Naive thymus-derived CD8-positive, alpha-beta T cell (primary cell): ENCODE measurements at regions not wholly inside any gene's neighbourhood (a gene's known extent, or its start where the extent isn't known, plus 50 kb on each side); places are given as distances from the start of the nearest gene placed in this dataset.

Experiments used
- ATAC-seq, 2 donors: fragments of 150-1000 bp; cut with Tn5 transposase in 1 of 2; sonication (Bioruptor Pico), chemical (Tn5 transposase) in 1 of 2; 1 replicate in 1 of 2; 2 replicates in 1 of 2; pipeline ENCODE4 v1.10.0; 2021; ENCODE audit warnings: mild to moderate bottlenecking in 2 of 2, moderate library complexity in 2 of 2
- POLR2A ChIA-PET: fragments of 350-600 bp; sonication (Branson Sonifier 250); formaldehyde crosslinking; loops from one replicate; lab custom pipeline; 2021; ENCODE audit warnings: antibody characterized with exemption; lab: Charles Lee
- DNase-seq, 10 donors: peaks; one replicate each; pipeline versions ENCODE4 v3.0.0 to v3.0.0-alpha.2; 2020 to 2022
- H3K27ac Mint-ChIP-seq, 10 donors: one replicate each; pipeline ENCODE4 v1.8.0; 2020 to 2022; ENCODE audit warnings: mild to moderate bottlenecking in 10 of 10, mixed read lengths in 10 of 10, moderate library complexity in 4 of 10, inconsistent platforms in 1 of 10
- H3K27me3 Mint-ChIP-seq, 5 donors: one replicate each; pipeline ENCODE4 v1.8.0; 2021 to 2022; ENCODE audit warnings: mixed read lengths in 5 of 5
- H3K36me3 Mint-ChIP-seq, 3 donors: one replicate each; pipeline ENCODE4 v1.8.0; 2020 to 2022; ENCODE audit warnings: mixed read lengths in 3 of 3, mild to moderate bottlenecking in 2 of 3, inconsistent platforms in 1 of 3
- H3K4me1 Mint-ChIP-seq, 4 donors: one replicate each; pipeline ENCODE4 v1.8.0; 2021 to 2022; ENCODE audit warnings: mixed read lengths in 4 of 4
- H3K4me3 Mint-ChIP-seq, 10 donors: one replicate each; pipeline ENCODE4 v1.8.0; 2020 to 2022; ENCODE audit warnings: mild to moderate bottlenecking in 10 of 10, mixed read lengths in 10 of 10, moderate library complexity in 6 of 10, inconsistent platforms in 1 of 10
- H3K9me3 Mint-ChIP-seq, 9 donors: one replicate each; pipeline ENCODE4 v1.8.0; 2020 to 2022; ENCODE audit warnings: mixed read lengths in 9 of 9, mild to moderate bottlenecking in 3 of 9, inconsistent platforms in 1 of 9, moderate library complexity in 1 of 9

DNA sequence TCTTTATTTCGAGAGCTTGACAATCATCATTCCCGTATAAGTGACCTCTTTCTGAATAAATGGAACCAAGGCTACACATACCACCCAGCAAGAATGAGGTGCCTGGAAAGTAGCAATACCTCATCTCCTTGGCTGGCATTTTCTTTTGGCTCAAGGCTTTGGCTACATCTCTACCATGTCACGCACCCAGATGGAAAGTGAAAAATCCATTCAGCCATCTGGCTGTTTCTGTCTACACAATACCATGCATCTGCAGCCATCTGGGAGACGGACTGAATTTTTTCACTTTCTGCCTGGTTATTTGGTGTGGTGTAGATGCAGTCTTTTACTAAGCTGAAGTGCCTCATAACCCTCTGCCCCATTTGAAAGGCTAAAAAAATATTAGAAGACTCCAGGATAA is 566.9 kb downstream of the BCL11A start:
- no peak for ATAC-seq
- Mint-ChIP-seq H3K9me3 (no peaks in the 10 kb centered on the region), H3K27me3 (no peaks in the 10 kb centered on the region), H3K4me1 (no peaks in the 10 kb centered on the region), H3K36me3 (no peaks in the 10 kb centered on the region), H3K27ac (no peak overlapping the region), H3K4me3 (no peak overlapping the region)
- POLR2A ChIA-PET = no interaction called here
- no peak for DNase-seq

DNA sequence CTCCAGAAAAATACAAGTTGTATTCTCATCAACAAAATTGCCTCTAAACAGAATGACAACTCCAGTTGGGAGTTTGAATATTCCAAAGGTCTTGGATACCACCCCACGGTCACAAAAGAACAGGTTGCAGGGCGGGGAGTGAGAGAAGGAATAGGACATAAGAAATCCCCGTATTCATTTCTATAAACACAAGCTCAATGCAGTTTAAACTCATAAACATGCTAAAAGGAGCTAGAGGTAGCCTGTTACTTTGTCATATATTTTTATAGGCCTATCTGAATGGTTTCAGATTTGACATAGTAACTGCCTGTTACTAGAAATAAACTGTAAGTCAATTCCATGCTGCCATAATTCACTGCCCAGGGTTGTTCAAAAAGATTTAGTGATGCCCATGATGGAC is 567.5 kb downstream of the BCL11A start:
- no peak overlapping the region for H3K27ac Mint-ChIP-seq
- ATAC-seq (no peak), DNase-seq (no peak)
- no peaks in the 10 kb centered on the region for H3K4me1 Mint-ChIP-seq
- H3K9me3 Mint-ChIP-seq = peaks cover 0 to under 1% (median 0%) of the 10 kb centered on the region in 9 donors
- H3K4me3 Mint-ChIP-seq = no peak overlapping the region
- no peaks in the 10 kb centered on the region for H3K27me3 Mint-ChIP-seq
- POLR2A ChIA-PET = no interaction called here
- H3K36me3 Mint-ChIP-seq = no peaks in the 10 kb centered on the region

DNA sequence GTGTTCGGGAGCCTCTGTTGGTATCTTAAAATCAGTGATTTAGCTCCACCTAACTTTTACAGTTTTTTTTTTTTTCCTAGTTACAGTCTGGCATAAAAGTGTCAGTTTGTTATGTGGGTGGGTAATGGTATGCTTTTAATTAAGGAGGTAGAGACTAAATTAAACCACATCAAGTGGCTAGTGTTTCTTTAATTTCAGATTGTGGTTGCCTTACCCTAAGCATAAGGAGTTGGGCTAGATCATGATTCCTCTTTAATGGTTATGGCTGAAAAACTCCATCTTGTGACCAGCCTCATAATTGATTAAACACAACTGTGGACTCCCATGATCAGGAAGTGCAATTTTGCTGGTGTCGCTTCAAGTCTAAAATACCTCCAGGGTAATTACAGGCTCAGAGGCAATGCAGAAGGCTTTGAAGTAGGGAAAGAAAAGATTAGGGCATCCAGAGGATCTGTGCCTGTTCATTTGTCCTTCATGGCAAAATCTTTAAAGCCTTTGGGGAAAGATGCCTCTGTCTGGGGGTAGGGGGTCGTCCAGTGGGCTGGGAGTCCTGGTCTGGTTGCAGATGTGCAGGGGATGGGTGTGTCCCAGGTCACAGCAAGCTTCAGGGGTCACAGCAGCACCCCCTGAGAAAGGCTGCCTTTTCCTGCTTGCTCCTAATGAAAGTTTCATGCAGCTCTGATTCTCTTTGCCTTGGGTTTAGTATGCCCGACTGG is 579.2 kb downstream of the BCL11A start:
- no peaks in the 10 kb centered on the region for H3K9me3 Mint-ChIP-seq

DNA sequence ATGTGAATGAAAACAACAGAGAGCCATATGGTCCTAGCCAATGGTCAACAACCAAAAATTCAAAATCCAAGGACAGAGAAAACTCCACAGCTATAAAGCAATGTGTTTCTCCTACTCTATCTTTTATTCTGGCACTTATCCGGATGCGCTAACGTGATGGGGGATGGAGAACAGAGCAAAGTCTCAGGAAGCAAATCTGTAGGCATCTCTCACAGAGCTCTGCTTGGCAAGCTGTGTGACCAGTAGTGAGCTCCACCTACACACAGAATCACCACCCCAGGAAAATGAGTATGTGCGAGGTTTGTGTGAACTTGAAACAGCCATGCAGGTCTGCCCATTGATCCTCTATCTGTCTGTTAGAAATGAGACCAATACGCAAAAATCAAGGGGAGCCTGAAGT is 584.3 kb downstream of the BCL11A start:
- H3K4me3 Mint-ChIP-seq = no peak overlapping the region
- no peak overlapping the region for H3K27ac Mint-ChIP-seq
- ATAC-seq (no peak), DNase-seq (no peak)
- POLR2A ChIA-PET = no interaction called here
- no peaks in the 10 kb centered on the region for H3K27me3 Mint-ChIP-seq
- H3K36me3 Mint-ChIP-seq = no peaks in the 10 kb centered on the region
- peaks cover 4 to 8% (median 6%) of the 10 kb centered on the region in 4 donors for H3K4me1 Mint-ChIP-seq
- no peaks in the 10 kb centered on the region for H3K9me3 Mint-ChIP-seq

More for the DNA sequence above, 579.2 kb downstream of the BCL11A start:
- H3K36me3 Mint-ChIP-seq = no peaks in the 10 kb centered on the region
- peak overlapping the region in 2 of 10 donors; percentile 2 to 57 for H3K27ac Mint-ChIP-seq
- H3K4me1 Mint-ChIP-seq = peaks cover 4 to 13% (median 7%) of the 10 kb centered on the region in 4 donors
- DNase-seq = no peak
- POLR2A ChIA-PET = no interaction called here
- no peak overlapping the region for H3K4me3 Mint-ChIP-seq
- ATAC-seq = no peak
- H3K27me3 Mint-ChIP-seq = no peaks in the 10 kb centered on the region

DNA sequence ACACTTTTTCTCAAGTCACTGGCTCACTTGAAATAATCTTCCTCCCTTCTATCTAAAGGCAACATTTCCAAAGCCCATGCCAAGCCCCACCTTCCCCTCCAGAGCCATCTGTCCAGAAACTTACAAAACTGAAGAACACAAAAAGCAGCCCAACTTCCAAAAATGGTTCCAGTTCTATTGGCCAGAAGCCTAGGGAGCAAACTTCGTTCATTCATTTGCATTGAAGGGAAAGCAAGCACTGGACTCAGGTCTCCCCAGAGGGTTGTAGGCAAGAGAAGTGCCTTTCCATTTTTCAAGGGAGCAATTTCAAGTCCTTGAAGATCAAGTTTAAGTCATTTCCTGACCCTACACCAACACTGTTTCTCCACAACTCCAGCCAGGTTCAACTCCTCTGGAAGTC is 585.0 kb downstream of the BCL11A start:
- Mint-ChIP-seq H3K9me3 (no peaks in the 10 kb centered on the region), H3K4me3 (no peak overlapping the region), H3K27me3 (no peaks in the 10 kb centered on the region), H3K4me1 (peaks cover 0 to under 1% (median 0%) of the 10 kb centered on the region in 4 donors), H3K36me3 (no peaks in the 10 kb centered on the region), H3K27ac (no peak overlapping the region)
- POLR2A ChIA-PET = no interaction called here
- ATAC-seq (no peak), DNase-seq (no peak)

DNA sequence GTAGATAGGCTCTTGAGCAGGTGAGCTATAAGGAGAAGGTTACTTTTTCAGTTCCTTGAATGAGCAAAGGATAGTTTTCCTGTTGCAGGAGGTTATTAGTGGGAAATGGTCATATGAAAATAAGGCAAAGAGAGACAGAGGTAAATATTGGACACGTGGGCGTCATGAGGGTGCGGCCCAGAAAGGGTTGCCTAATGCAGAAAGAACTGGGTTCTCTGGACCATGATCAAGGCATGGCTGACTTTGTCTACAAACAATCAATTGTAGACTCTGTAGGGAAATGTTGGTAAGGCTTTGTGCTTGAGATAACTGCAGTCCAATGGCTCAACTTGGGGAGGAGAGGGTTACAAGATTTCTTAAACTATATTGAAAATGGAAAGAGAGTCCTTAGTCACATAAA is 585.8 kb downstream of the BCL11A start:
- DNase-seq = no peak
- POLR2A ChIA-PET = no interaction called here
- H3K27me3 Mint-ChIP-seq = no peaks in the 10 kb centered on the region
- ATAC-seq = no peak
- H3K4me1 Mint-ChIP-seq = no peaks in the 10 kb centered on the region
- H3K36me3 Mint-ChIP-seq = no peaks in the 10 kb centered on the region
- no peaks in the 10 kb centered on the region for H3K9me3 Mint-ChIP-seq
- H3K4me3 Mint-ChIP-seq = no peak overlapping the region
- H3K27ac Mint-ChIP-seq = no peak overlapping the region

DNA sequence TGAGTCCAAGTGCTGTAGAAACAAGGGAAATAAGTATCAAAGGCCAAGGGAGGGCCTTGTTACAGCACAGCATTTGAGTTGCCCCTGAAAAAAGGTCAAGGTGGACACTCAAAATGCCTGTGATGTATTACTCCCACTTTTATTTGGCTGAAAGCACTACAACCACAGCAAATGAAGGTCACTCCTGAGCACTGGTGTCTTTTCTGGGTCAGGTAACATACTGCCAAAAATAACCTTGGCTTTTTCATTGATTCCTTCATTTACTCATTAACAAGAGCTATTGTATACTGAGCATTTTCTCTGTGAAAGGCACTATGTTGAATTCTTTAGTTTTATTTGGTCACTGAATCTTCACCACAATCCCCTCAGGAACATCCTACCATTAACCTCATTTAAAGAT is 590.3 kb downstream of the BCL11A start:
- no peaks in the 10 kb centered on the region for H3K27me3 Mint-ChIP-seq
- no peak overlapping the region for H3K4me3 Mint-ChIP-seq
- POLR2A ChIA-PET = no interaction called here
- DNase-seq (no peak), ATAC-seq (no peak)
- peaks cover 0 to 4% (median 2%) of the 10 kb centered on the region in 4 donors for H3K4me1 Mint-ChIP-seq
- no peaks in the 10 kb centered on the region for H3K36me3 Mint-ChIP-seq
- no peaks in the 10 kb centered on the region for H3K9me3 Mint-ChIP-seq
- H3K27ac Mint-ChIP-seq = no peak overlapping the region

DNA sequence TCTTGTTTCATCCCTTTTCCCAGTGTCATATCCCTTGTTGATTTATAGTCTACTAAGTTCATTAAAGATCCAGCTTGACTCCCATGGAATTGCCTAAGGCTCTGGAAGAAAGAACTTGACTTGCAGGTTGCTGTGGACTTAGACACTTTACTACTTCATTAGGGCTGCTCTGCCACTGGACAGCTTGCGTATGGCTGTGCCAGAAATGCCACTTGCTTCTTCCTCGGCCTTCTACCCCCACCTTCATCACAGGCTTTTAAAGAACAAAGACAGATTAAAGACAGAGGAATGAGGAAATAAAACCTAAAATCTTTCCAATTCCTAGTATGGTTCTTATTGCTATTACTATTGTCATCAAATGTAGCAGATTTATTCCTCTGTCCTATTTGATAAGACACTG is 591.7 kb downstream of the BCL11A start:
- Mint-ChIP-seq H3K36me3 (no peaks in the 10 kb centered on the region), H3K27me3 (no peaks in the 10 kb centered on the region), H3K27ac (no peak overlapping the region), H3K4me3 (no peak overlapping the region), H3K9me3 (no peaks in the 10 kb centered on the region), H3K4me1 (peaks cover 0 to 4% (median 2%) of the 10 kb centered on the region in 4 donors)
- ATAC-seq (no peak), DNase-seq (no peak)
- POLR2A ChIA-PET = no interaction called here

DNA sequence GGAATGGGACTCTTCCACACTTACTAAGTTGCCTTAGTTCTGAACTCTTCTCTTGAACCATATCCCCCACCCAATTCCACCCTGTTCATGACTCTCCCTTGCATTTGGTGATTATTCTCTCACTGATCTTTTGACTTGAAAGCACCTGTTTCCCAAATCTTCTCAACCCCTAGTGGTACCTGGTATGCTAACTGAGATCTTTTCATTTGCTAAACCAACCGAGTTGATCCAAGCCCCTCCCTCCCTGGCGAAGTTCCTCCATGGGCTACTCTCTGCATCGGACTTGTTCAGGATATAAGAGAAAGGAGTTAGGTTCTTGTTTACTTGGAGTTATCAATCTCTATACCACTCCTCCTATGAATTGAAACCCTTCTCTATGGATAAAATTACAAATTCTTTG is 593.5 kb downstream of the BCL11A start:
- Mint-ChIP-seq H3K9me3 (peaks cover 0 to under 1% (median 0%) of the 10 kb centered on the region in 9 donors), H3K4me3 (no peak overlapping the region), H3K36me3 (no peaks in the 10 kb centered on the region), H3K27me3 (no peaks in the 10 kb centered on the region), H3K4me1 (peaks cover 0 to 4% (median 2%) of the 10 kb centered on the region in 4 donors), H3K27ac (no peak overlapping the region)
- ATAC-seq (no peak), DNase-seq (no peak)
- POLR2A ChIA-PET = no interaction called here

DNA sequence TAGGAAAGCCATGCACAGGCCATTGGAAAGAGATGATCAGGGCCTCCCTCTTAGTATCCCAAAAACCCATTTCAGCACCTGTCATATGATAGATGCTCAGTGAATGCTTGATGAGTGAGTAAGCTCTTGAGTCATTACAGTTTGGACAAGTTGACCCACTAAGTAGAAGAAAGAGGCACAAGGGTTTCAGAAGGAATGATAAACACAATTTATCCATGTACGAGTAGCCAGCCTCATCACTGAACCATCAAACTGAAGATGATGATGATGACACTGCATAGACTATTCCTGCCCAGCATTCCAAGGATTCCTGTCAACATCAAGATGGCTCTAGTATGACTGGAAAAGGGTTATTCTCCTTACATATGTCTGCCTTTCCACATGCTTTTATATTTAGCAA is 596.0 kb downstream of the BCL11A start:
- Mint-ChIP-seq H3K27ac (peak overlapping the region in 1 of 10 donors; percentile 41), H3K9me3 (peaks cover 0 to 2% (median 0%) of the 10 kb centered on the region in 9 donors)
- no peak for DNase-seq

DNA sequence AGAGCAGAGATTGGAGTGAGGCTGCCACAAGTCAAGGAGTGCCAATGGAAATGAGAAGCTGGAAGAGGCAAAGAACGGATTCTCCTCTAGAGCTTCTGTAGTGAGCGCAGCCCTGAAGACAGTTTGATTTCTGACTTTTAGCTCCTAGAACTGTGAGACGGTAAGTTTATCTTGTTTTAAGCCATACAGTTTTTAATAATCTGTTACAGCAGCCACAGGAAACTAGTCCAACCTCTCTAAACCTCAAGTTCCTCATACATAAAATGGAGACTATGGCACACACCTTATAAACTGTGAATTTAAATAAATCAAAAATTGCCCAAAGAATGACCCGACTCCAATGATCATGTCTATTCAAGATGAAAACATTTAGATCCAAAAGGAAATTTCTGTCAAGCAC is 596.5 kb downstream of the BCL11A start:
- no peak overlapping the region for H3K4me3 Mint-ChIP-seq
- DNase-seq = no peak

More for the DNA sequence above, 596.0 kb downstream of the BCL11A start:
- ATAC-seq = no peak
- Mint-ChIP-seq H3K4me3 (no peak overlapping the region), H3K27me3 (no peaks in the 10 kb centered on the region), H3K4me1 (peaks cover 0 to 4% (median 2%) of the 10 kb centered on the region in 4 donors), H3K36me3 (no peaks in the 10 kb centered on the region)
- POLR2A ChIA-PET = no interaction called here

DNA sequence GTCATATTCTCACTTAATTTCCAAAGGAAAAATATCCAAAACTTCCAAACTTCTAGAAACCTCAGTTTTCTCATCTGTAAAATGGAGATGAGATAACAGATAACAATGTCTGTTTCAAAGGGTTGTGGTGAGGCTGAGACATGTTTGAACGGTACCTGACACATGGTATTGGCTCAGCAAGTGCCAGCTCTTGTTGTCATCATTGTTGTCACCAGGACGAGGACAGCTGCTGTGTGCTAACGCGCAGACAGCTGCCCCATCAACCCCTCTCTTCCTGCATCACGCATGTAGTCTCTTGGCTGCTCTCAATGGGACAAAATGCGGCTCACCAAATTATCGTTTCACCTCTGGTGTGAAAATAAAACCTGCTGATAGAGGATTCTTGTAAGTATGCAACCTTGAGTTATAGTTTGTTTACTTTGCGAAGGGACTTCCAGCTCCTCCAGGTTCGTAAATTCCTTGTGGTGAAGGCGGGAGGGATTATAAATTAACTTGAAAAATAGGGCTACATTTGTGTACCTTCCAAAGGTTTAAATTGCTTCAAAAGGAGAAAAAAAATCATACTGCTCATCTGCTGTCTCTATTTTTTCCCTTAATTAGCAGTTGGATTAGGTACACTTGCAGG is 605.4 kb downstream of the BCL11A start:
- no peak overlapping the region for H3K27ac Mint-ChIP-seq
- no peaks in the 10 kb centered on the region for H3K9me3 Mint-ChIP-seq
- DNase-seq = no peak
- POLR2A ChIA-PET = interaction anchor here (0.7 kb wide), 1 partner anchor 77 kb away, joined by 4 read pairs; no protein-coding TSS in a partner anchor
- H3K4me1 Mint-ChIP-seq = peaks cover 0 to 1% (median 0%) of the 10 kb centered on the region in 4 donors
- H3K36me3 Mint-ChIP-seq = no peaks in the 10 kb centered on the region
- no peak for ATAC-seq
- H3K27me3 Mint-ChIP-seq = peaks cover 0 to 2% (median 0%) of the 10 kb centered on the region in 5 donors
- H3K4me3 Mint-ChIP-seq = no peak overlapping the region

More for the DNA sequence above, 596.5 kb downstream of the BCL11A start:
- POLR2A ChIA-PET = no interaction called here
- H3K36me3 Mint-ChIP-seq = no peaks in the 10 kb centered on the region
- peaks cover 0 to 4% (median 2%) of the 10 kb centered on the region in 4 donors for H3K4me1 Mint-ChIP-seq
- H3K27ac Mint-ChIP-seq = no peak overlapping the region
- no peaks in the 10 kb centered on the region for H3K27me3 Mint-ChIP-seq
- H3K9me3 Mint-ChIP-seq = peaks cover 0 to 2% (median 0%) of the 10 kb centered on the region in 9 donors
- no peak for ATAC-seq

DNA sequence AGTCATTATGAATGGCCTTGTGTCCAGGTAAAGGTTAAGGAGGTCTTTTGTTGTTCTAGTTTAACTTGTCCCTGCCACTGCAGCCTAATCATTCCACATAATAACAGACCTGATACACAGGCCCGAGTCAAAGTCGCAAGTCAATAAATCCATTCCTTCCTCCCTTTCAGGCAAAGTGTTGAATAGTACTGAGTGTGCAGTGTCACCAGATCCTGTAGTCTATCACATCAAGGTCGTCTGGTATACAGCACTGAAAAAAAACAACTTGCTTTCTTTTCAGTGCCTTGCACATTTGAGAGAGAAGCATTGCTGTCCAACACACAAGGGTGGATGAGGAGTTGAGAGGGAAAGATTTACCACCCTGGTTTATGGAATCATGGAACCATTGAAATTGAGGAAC is 606.2 kb downstream of the BCL11A start:
- peaks cover 0 to 1% (median 0%) of the 10 kb centered on the region in 4 donors for H3K4me1 Mint-ChIP-seq
- no peak overlapping the region for H3K27ac Mint-ChIP-seq
- H3K9me3 Mint-ChIP-seq = no peaks in the 10 kb centered on the region
- H3K27me3 Mint-ChIP-seq = peaks cover 0 to 2% (median 0%) of the 10 kb centered on the region in 5 donors
- H3K36me3 Mint-ChIP-seq = no peaks in the 10 kb centered on the region
- H3K4me3 Mint-ChIP-seq = no peak overlapping the region
- ATAC-seq (no peak), DNase-seq (no peak)
- POLR2A ChIA-PET = no interaction called here
